Mesendoderm (in vitro differentiated cells): ENCODE measurements at regions not wholly inside any gene's neighbourhood (a gene's known extent, or its start where the extent isn't known, plus 50 kb on each side); places are given as distances from the start of the nearest gene placed in this dataset.

Source experiments
- DNase-seq: peaks from one replicate; pipeline ENCODE4 v3.0.0; 2013
- H2AK5ac ChIP-seq: 2 replicates; pipeline ENCODE4 v1.6.1; 2013; ENCODE audit warnings: low read length, inconsistent platforms
- H2BK120ac ChIP-seq: 2 replicates; pipeline ENCODE4 v1.6.1; 2013; ENCODE audit warnings: low read depth, mild to moderate bottlenecking, low read length, moderate library complexity, mixed read lengths
- H2BK15ac ChIP-seq: replicated peaks from 2 replicates; pipeline ENCODE4 v1.6.1; 2013; ENCODE audit warnings: low read depth, mild to moderate bottlenecking, moderate library complexity
- H2BK5ac ChIP-seq: 2 replicates; pipeline ENCODE4 v1.6.1; 2013; ENCODE audit warnings: low read length, inconsistent platforms
- H3K18ac ChIP-seq: 2 replicates; pipeline ENCODE4 v1.6.1; 2013; ENCODE audit warnings: mild to moderate bottlenecking, low read length, mixed read lengths
- H3K23ac ChIP-seq: one replicate; pipeline ENCODE4 v1.6.1; 2013; ENCODE audit warnings: low read length
- H3K27ac ChIP-seq: 2 replicates; pipeline ENCODE4 v1.5.1; 2013; ENCODE audit warnings: low read depth, mild to moderate bottlenecking, inconsistent platforms, low read length, moderate library complexity
- H3K27me3 ChIP-seq: 2 replicates; pipeline ENCODE4 v1.6.1; 2013; ENCODE audit warnings: low read length, control low read depth, mild to moderate bottlenecking, inconsistent platforms; ENCODE audit not compliant: insufficient read depth, poor library complexity
- H3K36me3 ChIP-seq: 2 replicates; pipeline ENCODE4 v1.6.1; 2013; ENCODE audit warnings: low read length, inconsistent platforms; ENCODE audit not compliant: control insufficient read depth, insufficient read depth
- H3K4ac ChIP-seq: one replicate; pipeline ENCODE4 v1.6.1; 2013; ENCODE audit warnings: low read depth, mild to moderate bottlenecking, low read length, moderate library complexity
- H3K4me1 ChIP-seq: 2 replicates; pipeline ENCODE4 v1.6.1; 2013; ENCODE audit warnings: low read depth, low read length, inconsistent platforms; ENCODE audit not compliant: control insufficient read depth
- H3K4me2 ChIP-seq: 2 replicates; pipeline ENCODE4 v1.6.1; 2013; ENCODE audit warnings: low read length
- H3K4me3 ChIP-seq: 2 replicates; pipeline ENCODE4 v1.5.1; 2013; ENCODE audit warnings: mild to moderate bottlenecking, low read length
- H3K56ac ChIP-seq: one replicate; pipeline ENCODE4 v1.6.1; 2013; ENCODE audit warnings: low read length
- H3K79me1 ChIP-seq: 2 replicates; pipeline ENCODE4 v1.6.1; 2013; ENCODE audit warnings: low read length, inconsistent platforms
- H3K79me2 ChIP-seq: 2 replicates; pipeline ENCODE4 v1.6.1; 2013; ENCODE audit warnings: mild to moderate bottlenecking, low read length; ENCODE audit not compliant: control insufficient read depth, insufficient read depth
- H3K9ac ChIP-seq: 2 replicates; pipeline ENCODE4 v1.6.1; 2013; ENCODE audit warnings: low read length, inconsistent platforms
- H4K5ac ChIP-seq: one replicate; pipeline ENCODE4 v1.6.1; 2013; ENCODE audit warnings: low read length
- H4K8ac ChIP-seq: one replicate; pipeline ENCODE4 v1.6.1; 2013; ENCODE audit warnings: low read depth, mild to moderate bottlenecking, control low read depth, low read length, moderate library complexity
- WGBS: extraction: QIAGEN DNeasy Blood & Tissue Kit; methylation state at CpG from one replicate; pipeline ENCODE4 v1.1.7; 2013; ENCODE audit warnings: low lambda C conversion rate, missing lambda C conversion rate; ENCODE audit not compliant: insufficient coverage; ENCODE audit errors: extremely low coverage; 5-methylcytosine and 5-hydroxymethylcytosine counted together

GRCh38 chr21:16552880-16553279 lies 823.1 kb downstream of the USP25 start:
- WGBS: no CpG with 5 or more reads among the region's 2 CpGs
- Histone ChIP-seq H2BK5ac (no peak overlapping the region), H3K4ac (no peak overlapping the region), H4K8ac (no peak overlapping the region), H3K23ac (no peak overlapping the region), H2AK5ac (no peak overlapping the region), H3K27ac (no peak overlapping the region), H2BK15ac (no peak overlapping the region), H2BK120ac (no peak overlapping the region), H3K79me2 (no peaks in the 10 kb centered on the region), H3K9ac (no peak overlapping the region), H3K27me3 (no peaks in the 10 kb centered on the region), H4K5ac (no peak overlapping the region), H3K4me1 (no peaks in the 10 kb centered on the region), H3K4me2 (no peak overlapping the region), H3K4me3 (no peak overlapping the region), H3K18ac (no peak overlapping the region), H3K36me3 (no peaks in the 10 kb centered on the region), H3K56ac (no peak overlapping the region), H3K79me1 (no peaks in the 10 kb centered on the region)
- DNase-seq: no peak

DNA sequence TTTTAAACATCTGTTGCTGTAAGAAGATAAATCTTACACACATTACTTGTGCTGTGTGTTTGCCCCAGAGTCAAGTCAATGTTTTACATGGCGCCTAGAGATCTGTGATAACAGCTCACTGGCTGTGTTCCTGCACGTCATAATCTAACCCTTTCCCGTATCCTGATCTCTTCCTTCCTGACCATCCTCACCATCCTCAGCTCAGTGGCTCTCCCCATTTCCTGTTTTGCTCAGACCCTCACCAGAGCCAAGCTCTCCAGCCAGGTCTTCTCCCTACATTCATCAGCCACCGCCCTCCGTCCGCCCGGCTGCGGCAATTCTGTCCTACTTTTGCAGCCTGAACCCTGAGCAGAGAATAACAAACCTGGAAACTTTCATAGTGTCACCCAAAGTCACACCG lies 824.7 kb downstream of the USP25 start:
- Histone ChIP-seq H3K4ac (no peak overlapping the region), H3K27ac (no peak overlapping the region), H4K8ac (no peak overlapping the region), H4K5ac (no peak overlapping the region), H2AK5ac (no peak overlapping the region), H3K56ac (no peak overlapping the region), H2BK5ac (no peak overlapping the region), H3K4me1 (no peaks in the 10 kb centered on the region), H3K18ac (no peak overlapping the region), H3K4me3 (no peak overlapping the region), H3K79me1 (no peaks in the 10 kb centered on the region), H3K4me2 (no peak overlapping the region), H3K79me2 (no peaks in the 10 kb centered on the region), H3K36me3 (no peaks in the 10 kb centered on the region), H3K27me3 (no peaks in the 10 kb centered on the region), H2BK15ac (no peak overlapping the region), H2BK120ac (no peak overlapping the region), H3K9ac (no peak overlapping the region), H3K23ac (no peak overlapping the region)
- WGBS: no CpG with 5 or more reads among the region's 9 CpGs
- DNase-seq: no peak

- no peak overlapping the region for H2BK120ac ChIP-seq
- no CpG with 5 or more reads among the region's 7 CpGs for WGBS
- H4K8ac ChIP-seq: no peak overlapping the region
- no peak overlapping the region for H4K5ac ChIP-seq
- no peaks in the 10 kb centered on the region for H3K4me1 ChIP-seq
- no peak overlapping the region for H3K27ac ChIP-seq
- no peak overlapping the region for H2BK5ac ChIP-seq
- H2AK5ac ChIP-seq: no peak overlapping the region
- H3K27me3 ChIP-seq: no peaks in the 10 kb centered on the region
- H3K9ac ChIP-seq: no peak overlapping the region
- no peak overlapping the region for H3K4ac ChIP-seq
- no peak overlapping the region for H3K4me3 ChIP-seq
- no peak overlapping the region for H3K56ac ChIP-seq
- H3K4me2 ChIP-seq: no peak overlapping the region
- H3K79me1 ChIP-seq: no peaks in the 10 kb centered on the region
- H3K79me2 ChIP-seq: no peaks in the 10 kb centered on the region
- no peak overlapping the region for H3K23ac ChIP-seq
- no peak overlapping the region for H2BK15ac ChIP-seq
- no peak for DNase-seq
- no peaks in the 10 kb centered on the region for H3K36me3 ChIP-seq
- no peak overlapping the region for H3K18ac ChIP-seq
These were observed 833.3 kb downstream of the USP25 start for GRCh38 chr21:16563116-16563515.

- Histone ChIP-seq H3K4ac (no peak overlapping the region), H3K9ac (no peak overlapping the region), H3K27me3 (no peaks in the 10 kb centered on the region), H3K36me3 (no peaks in the 10 kb centered on the region), H3K4me3 (no peak overlapping the region), H3K23ac (no peak overlapping the region), H3K56ac (no peak overlapping the region), H4K5ac (no peak overlapping the region), H2BK5ac (no peak overlapping the region), H3K79me1 (no peaks in the 10 kb centered on the region), H2BK15ac (no peak overlapping the region), H4K8ac (no peak overlapping the region), H3K4me1 (no peaks in the 10 kb centered on the region), H3K27ac (no peak overlapping the region), H3K18ac (peak overlapping the region; percentile 61), H3K79me2 (no peaks in the 10 kb centered on the region), H3K4me2 (no peak overlapping the region), H2BK120ac (no peak overlapping the region), H2AK5ac (no peak overlapping the region)
- WGBS: no CpG with 5 or more reads among the region's 7 CpGs
- peak; percentile 92 for DNase-seq
These were observed 834.0 kb downstream of the USP25 start for GRCh38 chr21:16563795-16564194.

GRCh38 chr21:16568244-16568643 lies 838.5 kb downstream of the USP25 start:
- Histone ChIP-seq H3K56ac (no peak overlapping the region), H3K27me3 (no peaks in the 10 kb centered on the region), H4K8ac (no peak overlapping the region), H3K18ac (no peak overlapping the region), H3K27ac (no peak overlapping the region), H3K4me1 (peaks cover 1% of the 10 kb centered on the region), H2BK15ac (no peak overlapping the region), H3K79me1 (no peaks in the 10 kb centered on the region), H3K4ac (no peak overlapping the region), H3K36me3 (no peaks in the 10 kb centered on the region), H2BK120ac (no peak overlapping the region), H2AK5ac (no peak overlapping the region), H2BK5ac (no peak overlapping the region), H3K4me2 (no peak overlapping the region), H3K79me2 (no peaks in the 10 kb centered on the region), H3K4me3 (no peak overlapping the region), H3K9ac (no peak overlapping the region), H4K5ac (no peak overlapping the region), H3K23ac (no peak overlapping the region)
- no peak for DNase-seq
- WGBS: no CpG with 5 or more reads among the region's 1 CpG

- no peak overlapping the region for H3K27ac ChIP-seq
- no peak overlapping the region for H3K4me3 ChIP-seq
- H3K56ac ChIP-seq: no peak overlapping the region
- H2BK120ac ChIP-seq: no peak overlapping the region
- no peaks in the 10 kb centered on the region for H3K79me1 ChIP-seq
- H3K79me2 ChIP-seq: no peaks in the 10 kb centered on the region
- no peaks in the 10 kb centered on the region for H3K27me3 ChIP-seq
- DNase-seq: no peak
- H3K36me3 ChIP-seq: no peaks in the 10 kb centered on the region
- no peak overlapping the region for H2BK15ac ChIP-seq
- H3K4me1 ChIP-seq: peaks cover 1% of the 10 kb centered on the region
- no peak overlapping the region for H3K18ac ChIP-seq
- H3K9ac ChIP-seq: no peak overlapping the region
- no peak overlapping the region for H2BK5ac ChIP-seq
- no peak overlapping the region for H3K23ac ChIP-seq
- H2AK5ac ChIP-seq: no peak overlapping the region
- H4K8ac ChIP-seq: no peak overlapping the region
- no peak overlapping the region for H4K5ac ChIP-seq
- H3K4ac ChIP-seq: no peak overlapping the region
- no peak overlapping the region for H3K4me2 ChIP-seq
- WGBS: no CpG with 5 or more reads among the region's 2 CpGs
These were observed 838.9 kb downstream of the USP25 start for GRCh38 chr21:16568661-16569060.
